HFF-Myc (cell line): ENCODE measurements at regions not wholly inside any gene's neighbourhood (a gene's known extent, or its start where the extent isn't known, plus 50 kb on each side); places are given as distances from the start of the nearest gene placed in this dataset.

ENCODE experiments used
- DNase-seq: peaks from one replicate; pipeline ENCODE4 v3.0.0-alpha.2; 2011; ENCODE audit warnings: low read depth; ENCODE audit errors: extremely low read depth
- H3K4me3 ChIP-seq: replicated peaks from 2 replicates; pipeline ENCODE4 v1.5.1; 2011; ENCODE audit warnings: low read depth, mild to moderate bottlenecking, control low read depth, low read length
- TF ChIP-seq, protein P1 (sequence below): IDR thresholded peaks from 2 replicates; pipeline ENCODE4 v1.5.1; 2012; ENCODE audit warnings: mild to moderate bottlenecking, low read depth, low read length, control low read depth; ENCODE audit errors: missing control alignments

DNA sequence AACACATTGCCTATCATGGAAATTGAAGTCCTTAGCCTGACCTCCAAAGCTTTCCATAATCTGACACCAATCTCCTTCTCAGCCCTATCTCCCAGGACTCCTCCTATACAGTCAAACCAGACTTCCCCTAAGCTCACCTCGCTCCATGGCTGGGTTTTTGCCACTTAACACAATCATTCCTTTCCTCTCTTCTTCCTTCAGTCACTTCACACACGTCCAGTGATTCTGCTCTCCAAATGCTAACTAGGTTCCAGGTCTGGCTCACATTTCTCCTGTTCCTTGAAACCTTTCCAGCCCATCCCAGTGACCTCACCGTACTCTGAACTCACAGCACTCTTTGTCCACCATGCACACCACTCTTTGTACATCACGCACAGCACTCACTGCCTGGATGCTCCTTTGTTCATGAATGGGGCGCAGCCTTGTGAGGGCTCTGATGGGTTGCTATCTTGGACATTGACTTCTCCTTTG lies 98.4 kb downstream of the GLUL start:
- TF ChIP-seq, protein P1, sequence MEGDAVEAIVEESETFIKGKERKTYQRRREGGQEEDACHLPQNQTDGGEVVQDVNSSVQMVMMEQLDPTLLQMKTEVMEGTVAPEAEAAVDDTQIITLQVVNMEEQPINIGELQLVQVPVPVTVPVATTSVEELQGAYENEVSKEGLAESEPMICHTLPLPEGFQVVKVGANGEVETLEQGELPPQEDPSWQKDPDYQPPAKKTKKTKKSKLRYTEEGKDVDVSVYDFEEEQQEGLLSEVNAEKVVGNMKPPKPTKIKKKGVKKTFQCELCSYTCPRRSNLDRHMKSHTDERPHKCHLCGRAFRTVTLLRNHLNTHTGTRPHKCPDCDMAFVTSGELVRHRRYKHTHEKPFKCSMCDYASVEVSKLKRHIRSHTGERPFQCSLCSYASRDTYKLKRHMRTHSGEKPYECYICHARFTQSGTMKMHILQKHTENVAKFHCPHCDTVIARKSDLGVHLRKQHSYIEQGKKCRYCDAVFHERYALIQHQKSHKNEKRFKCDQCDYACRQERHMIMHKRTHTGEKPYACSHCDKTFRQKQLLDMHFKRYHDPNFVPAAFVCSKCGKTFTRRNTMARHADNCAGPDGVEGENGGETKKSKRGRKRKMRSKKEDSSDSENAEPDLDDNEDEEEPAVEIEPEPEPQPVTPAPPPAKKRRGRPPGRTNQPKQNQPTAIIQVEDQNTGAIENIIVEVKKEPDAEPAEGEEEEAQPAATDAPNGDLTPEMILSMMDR, result no peak
- DNase-seq, result no peak
- no peak overlapping the region for H3K4me3 ChIP-seq

GRCh38 chr1:182292193-182292741 lies 99.3 kb downstream of the GLUL start:
- DNase-seq, result no peak
- H3K4me3 ChIP-seq, result no peak overlapping the region
- TF ChIP-seq, protein P1, result no peak

DNA sequence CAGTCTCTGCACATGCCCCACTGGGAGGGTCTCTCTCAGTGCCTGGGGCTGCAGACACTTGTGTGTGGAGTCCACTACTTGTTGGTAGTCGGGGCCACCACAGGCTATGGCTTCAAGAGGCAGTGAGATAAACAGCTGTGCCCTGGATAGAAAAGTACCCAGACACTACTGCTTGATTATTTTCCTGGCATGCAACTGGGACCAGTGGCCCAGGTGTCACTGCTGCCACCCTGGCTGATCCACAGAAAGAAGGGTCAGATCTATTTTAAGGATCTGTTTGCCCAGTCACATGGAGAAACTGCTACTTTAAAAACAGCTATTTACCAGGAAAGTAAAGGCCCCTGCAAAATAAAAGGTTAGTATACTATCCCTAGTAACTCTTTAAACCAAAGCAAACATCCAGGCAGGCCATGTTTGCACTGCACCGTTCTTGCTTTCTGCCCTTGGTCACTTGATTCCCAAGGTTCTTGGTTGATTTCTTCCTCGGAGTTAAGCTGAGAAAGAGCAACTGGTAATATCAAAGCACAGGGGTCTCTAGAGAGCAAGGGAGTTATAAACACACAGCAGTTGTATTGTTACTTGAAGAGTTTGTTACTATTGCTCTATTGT lies 99.9 kb downstream of the GLUL start:
- TF ChIP-seq, protein P1, result no peak
- DNase-seq, result no peak
- no peak overlapping the region for H3K4me3 ChIP-seq

GRCh38 chr1:182288749-182289604 lies 102.6 kb downstream of the GLUL start:
- no peak for DNase-seq
- H3K4me3 ChIP-seq, result no peak overlapping the region
- TF ChIP-seq, protein P1, result no peak

DNA sequence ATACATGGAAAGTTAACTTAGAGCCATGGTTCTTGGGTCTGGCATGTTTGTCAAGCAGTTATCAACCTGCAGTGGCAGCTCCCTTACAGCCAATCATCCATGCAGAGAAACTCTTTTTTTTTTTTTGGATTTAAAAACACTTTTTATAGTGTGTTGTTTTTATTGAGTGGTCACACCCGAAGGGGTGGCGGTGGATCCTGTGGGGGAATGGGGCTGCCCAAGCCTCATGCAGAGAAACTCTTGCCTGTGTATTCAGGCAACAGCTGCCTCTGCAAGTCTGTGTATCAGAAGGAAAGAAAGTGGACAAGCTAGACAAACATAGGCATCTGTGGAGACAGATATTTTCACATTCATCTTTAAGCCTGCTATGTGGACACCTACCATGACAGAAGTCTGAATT lies 104.8 kb downstream of the GLUL start:
- DNase-seq, result no peak
- H3K4me3 ChIP-seq, result no peak overlapping the region
- TF ChIP-seq, protein P1, result no peak

DNA sequence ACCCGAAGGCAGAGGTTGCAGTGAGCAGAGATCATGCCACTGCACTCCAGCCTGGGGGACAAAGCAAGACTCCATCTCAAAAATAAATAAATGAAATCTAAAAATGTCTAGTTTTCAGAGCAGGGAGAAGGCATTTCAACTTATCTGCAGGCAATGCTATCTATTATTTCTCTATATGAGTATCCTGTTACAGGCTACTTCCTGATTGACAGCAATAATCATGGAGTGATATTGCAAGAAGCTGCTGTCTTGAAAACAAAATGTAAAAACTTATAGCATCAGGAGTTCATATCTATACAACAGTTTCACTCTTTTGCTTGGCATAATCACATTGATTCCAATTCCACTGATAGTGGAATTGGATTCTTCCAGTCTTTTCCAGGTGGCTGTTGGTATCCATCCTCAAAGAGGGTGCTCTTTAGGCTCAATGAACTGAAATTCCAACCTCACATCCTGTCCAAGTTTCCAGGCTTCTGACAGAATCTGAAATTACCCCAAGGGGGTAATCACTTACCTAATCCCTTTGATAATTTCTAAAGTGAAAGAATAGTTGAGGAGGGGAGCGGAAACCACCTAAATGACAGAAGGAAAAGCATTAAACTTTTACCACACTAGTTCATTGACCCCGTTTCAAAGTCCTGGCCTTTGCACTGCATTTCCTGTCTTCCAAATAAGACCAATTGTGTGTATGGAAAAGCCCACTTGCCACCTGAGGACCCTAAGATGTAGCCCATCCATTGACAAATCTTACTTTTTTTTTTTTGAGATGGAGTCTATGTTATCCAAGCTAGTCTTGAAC lies 107.6 kb downstream of the GLUL start:
- H3K4me3 ChIP-seq, result no peak overlapping the region
- TF ChIP-seq, protein P1, result no peak
- no peak for DNase-seq
